ENCODE measurements at regions not wholly inside any gene's neighbourhood (a gene's known extent, or its start where the extent isn't known, plus 50 kb on each side); places are given as distances from the start of the nearest gene placed in this dataset.

DNA sequence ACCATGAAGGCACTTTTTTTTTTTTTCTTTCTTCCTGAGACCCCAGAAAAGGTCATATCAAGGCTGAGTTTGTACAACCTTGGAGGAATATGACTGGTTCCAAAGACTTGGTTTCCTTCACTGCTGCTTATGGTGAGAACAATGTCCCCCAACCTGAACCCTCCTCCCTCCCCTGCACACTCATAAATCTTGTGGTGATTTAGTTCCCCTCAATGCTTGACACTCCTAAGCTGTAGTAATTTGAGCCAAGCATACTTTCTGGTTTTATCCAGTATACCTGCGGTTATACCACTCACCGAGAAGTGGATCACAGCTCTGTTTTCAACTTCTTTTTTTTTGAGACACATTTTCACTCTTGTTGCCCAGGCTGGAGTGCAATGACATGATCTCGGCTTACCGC, 149.9 kb upstream of the KLF4 start:
- TF ChIP-seq, protein P1, sequence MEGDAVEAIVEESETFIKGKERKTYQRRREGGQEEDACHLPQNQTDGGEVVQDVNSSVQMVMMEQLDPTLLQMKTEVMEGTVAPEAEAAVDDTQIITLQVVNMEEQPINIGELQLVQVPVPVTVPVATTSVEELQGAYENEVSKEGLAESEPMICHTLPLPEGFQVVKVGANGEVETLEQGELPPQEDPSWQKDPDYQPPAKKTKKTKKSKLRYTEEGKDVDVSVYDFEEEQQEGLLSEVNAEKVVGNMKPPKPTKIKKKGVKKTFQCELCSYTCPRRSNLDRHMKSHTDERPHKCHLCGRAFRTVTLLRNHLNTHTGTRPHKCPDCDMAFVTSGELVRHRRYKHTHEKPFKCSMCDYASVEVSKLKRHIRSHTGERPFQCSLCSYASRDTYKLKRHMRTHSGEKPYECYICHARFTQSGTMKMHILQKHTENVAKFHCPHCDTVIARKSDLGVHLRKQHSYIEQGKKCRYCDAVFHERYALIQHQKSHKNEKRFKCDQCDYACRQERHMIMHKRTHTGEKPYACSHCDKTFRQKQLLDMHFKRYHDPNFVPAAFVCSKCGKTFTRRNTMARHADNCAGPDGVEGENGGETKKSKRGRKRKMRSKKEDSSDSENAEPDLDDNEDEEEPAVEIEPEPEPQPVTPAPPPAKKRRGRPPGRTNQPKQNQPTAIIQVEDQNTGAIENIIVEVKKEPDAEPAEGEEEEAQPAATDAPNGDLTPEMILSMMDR (IDR thresholded peaks at IDR 0.05), result no peak
- TF ChIP-seq POLR2A (IDR thresholded peaks at IDR 0.05), result no peak
